H1 (cell line): ENCODE measurements at regions not wholly inside any gene's neighbourhood (a gene's known extent, or its start where the extent isn't known, plus 50 kb on each side); places are given as distances from the start of the nearest gene placed in this dataset.

Experiments used
- CTCF ChIA-PET: fragments of 300-600 bp; sonication (Branson Sonifier 250); formaldehyde crosslinking; loops from one replicate; lab custom pipeline; 2021; ENCODE audit not compliant: partially characterized antibody; lab: Charles Lee
- POLR2A ChIA-PET: fragments of 300-600 bp; sonication (Branson Sonifier 250); formaldehyde crosslinking; loops from one replicate; lab custom pipeline; 2021; ENCODE audit warnings: inconsistent platforms; ENCODE audit not compliant: partially characterized antibody; lab: Charles Lee
- DNase-seq, 2 experiments: peaks; one replicate each; pipeline versions ENCODE4 v3.0.0 to v3.0.0-alpha.2; 2010 to 2022; ENCODE audit warnings: low spot score in 2 of 2, low read depth in 1 of 2, mixed read lengths in 1 of 2
- FAIRE-seq: peaks from 2 replicates; lab custom pipeline; 2011; peaks lifted over from hg19 to GRCh38; lab: Jason Lieb, UNC
- H2AFZ ChIP-seq: 2 replicates; pipeline ENCODE4 v1.8.1; 2012; ENCODE audit warnings: low read length, inconsistent platforms
- H2AK5ac ChIP-seq: 2 replicates; pipeline ENCODE4 v1.6.1; 2013; ENCODE audit warnings: low read depth, low read length
- H2BK120ac ChIP-seq: replicated peaks from 2 replicates; pipeline ENCODE3; 2013; ENCODE audit warnings: low read depth, low read length, inconsistent platforms
- H2BK12ac ChIP-seq: 2 replicates; pipeline ENCODE4 v1.6.1; 2013; ENCODE audit warnings: low read depth, low read length
- H2BK15ac ChIP-seq: 2 replicates; pipeline ENCODE4 v1.6.1; 2013; ENCODE audit warnings: low read length
- H2BK20ac ChIP-seq: 2 replicates; pipeline ENCODE4 v1.6.1; 2013; ENCODE audit warnings: low read length
- H2BK5ac ChIP-seq: 2 replicates; pipeline ENCODE4 v1.6.1; 2013; ENCODE audit warnings: low read depth, low read length
- H3K14ac ChIP-seq: 2 replicates; pipeline ENCODE4 v1.6.1; 2013; ENCODE audit warnings: inconsistent platforms; ENCODE audit not compliant: insufficient read length
- H3K18ac ChIP-seq: 2 replicates; pipeline ENCODE4 v1.6.1; 2013; ENCODE audit warnings: low read length; ENCODE audit errors: extremely low read depth
- H3K23ac ChIP-seq: 2 replicates; pipeline ENCODE4 v1.6.1; 2013; ENCODE audit warnings: inconsistent platforms; ENCODE audit not compliant: insufficient read length
- H3K23me2 ChIP-seq: 2 replicates; pipeline ENCODE4 v1.6.1; 2013; ENCODE audit warnings: low read depth, low read length
- H3K27ac ChIP-seq: 2 replicates; pipeline ENCODE4 v1.6.1; 2011; ENCODE audit warnings: low read depth, low read length, inconsistent platforms
- H3K27me3 ChIP-seq, 4 experiments: replicated peaks in 1 of 4; 1 replicate in 1 of 4; 2 replicates in 3 of 4; pipeline versions ENCODE4 v1.6.1 to v1.8.1; 2011 to 2013; ENCODE audit warnings: low read length in 3 of 4, mild to moderate bottlenecking in 3 of 4, inconsistent platforms in 2 of 4, mixed read lengths in 2 of 4, moderate library complexity in 1 of 4; ENCODE audit not compliant: control insufficient read depth in 3 of 4, insufficient read depth in 3 of 4; ENCODE audit errors: extremely low read depth in 1 of 4
- H3K36me3 ChIP-seq, 4 experiments: 2 replicates each; pipeline versions ENCODE4 v1.6.1 to v1.8.1; 2011 to 2013; ENCODE audit warnings: mild to moderate bottlenecking in 4 of 4, low read length in 3 of 4, moderate library complexity in 2 of 4, control low read depth in 1 of 4, inconsistent platforms in 1 of 4; ENCODE audit not compliant: insufficient read depth in 4 of 4, control insufficient read depth in 2 of 4
- H3K4ac ChIP-seq: replicated peaks from 2 replicates; pipeline ENCODE3; 2013; ENCODE audit warnings: low read length, low read depth, mixed read lengths, inconsistent platforms; ENCODE audit not compliant: insufficient read length
- H3K4me1 ChIP-seq, 4 experiments: replicated peaks in 1 of 4; 1 replicate in 1 of 4; 2 replicates in 3 of 4; pipeline versions ENCODE4 v1.6.1 to v1.8.1; 2011 to 2013; ENCODE audit warnings: low read length in 3 of 4, inconsistent platforms in 2 of 4, mixed read lengths in 1 of 4; ENCODE audit not compliant: insufficient read depth in 4 of 4, control insufficient read depth in 3 of 4
- H3K4me2 ChIP-seq, 2 experiments: 2 replicates each; pipeline versions ENCODE4 v1.6.1 to v1.8.1; 2011 to 2013; ENCODE audit warnings: low read depth in 2 of 2, low read length in 2 of 2, control low read depth in 1 of 2, inconsistent platforms in 1 of 2, mild to moderate bottlenecking in 1 of 2; ENCODE audit not compliant: insufficient read depth in 1 of 2
- H3K4me3 ChIP-seq, 4 experiments: fragments of 200-600, 300-600 bp in 1 of 4; sonication (generic), shearing (Covaris generic), sonication (Bioruptor Twin) in 1 of 4; 2 replicates each; pipeline versions ENCODE4 v1.5.1 to v1.8.1; 2011 to 2016; ENCODE audit warnings: low read length in 4 of 4, low read depth in 3 of 4, control low read depth in 2 of 4, inconsistent platforms in 2 of 4, mild to moderate bottlenecking in 2 of 4, mixed read lengths in 1 of 4, moderate library complexity in 1 of 4; ENCODE audit not compliant: insufficient read depth in 2 of 4; ENCODE audit errors: extremely low read depth in 1 of 4
- H3K56ac ChIP-seq: replicated peaks from 2 replicates; pipeline ENCODE3; 2013; ENCODE audit warnings: low read depth, mild to moderate bottlenecking, mixed read lengths, low read length, inconsistent platforms; ENCODE audit not compliant: insufficient read length
- H3K79me1 ChIP-seq: 2 replicates; pipeline ENCODE4 v1.6.1; 2013; ENCODE audit warnings: low read depth, low read length, control low read depth
- H3K79me2 ChIP-seq, 2 experiments: 2 replicates each; pipeline versions ENCODE4 v1.6.1 to v1.8.1; 2012 to 2013; ENCODE audit warnings: low read length in 2 of 2, mild to moderate bottlenecking in 2 of 2, inconsistent platforms in 1 of 2; ENCODE audit not compliant: insufficient read depth in 2 of 2, control insufficient read depth in 1 of 2
- H3K9ac ChIP-seq, 4 experiments: replicated peaks in 1 of 4; 1 replicate in 1 of 4; 2 replicates in 3 of 4; pipeline versions ENCODE4 v1.6.1 to v1.8.1; 2011 to 2013; ENCODE audit warnings: low read depth in 3 of 4, low read length in 3 of 4, control low read depth in 2 of 4, mild to moderate bottlenecking in 2 of 4, moderate library complexity in 2 of 4, inconsistent platforms in 1 of 4; ENCODE audit errors: extremely low read depth in 1 of 4
- H3K9me3 ChIP-seq, 2 experiments: 2 replicates each; pipeline versions ENCODE4 v1.6.1 to v1.8.1; 2012 to 2013; ENCODE audit warnings: mild to moderate bottlenecking in 2 of 2, moderate library complexity in 2 of 2, control low read depth in 1 of 2, inconsistent platforms in 1 of 2, low read depth in 1 of 2, low read length in 1 of 2, mixed read lengths in 1 of 2; ENCODE audit not compliant: insufficient read depth in 2 of 2
- H4K20me1 ChIP-seq, 2 experiments: replicated peaks in 1 of 2; 2 replicates each; pipeline versions ENCODE3 to v1.8.1; 2011 to 2013; ENCODE audit warnings: inconsistent platforms in 2 of 2, low read length in 2 of 2, mild to moderate bottlenecking in 1 of 2; ENCODE audit not compliant: insufficient read depth in 2 of 2, control insufficient read depth in 1 of 2
- H4K5ac ChIP-seq: 2 replicates; pipeline ENCODE4 v1.6.1; 2013; ENCODE audit warnings: low read length, low read depth, mixed read lengths, inconsistent platforms; ENCODE audit not compliant: insufficient read length
- H4K8ac ChIP-seq: 2 replicates; pipeline ENCODE4 v1.8.0; 2013; ENCODE audit warnings: mild to moderate bottlenecking, moderate library complexity, low read length, inconsistent platforms; ENCODE audit not compliant: insufficient read depth; ENCODE audit errors: extremely low read depth
- H4K91ac ChIP-seq: replicated peaks from 2 replicates; pipeline ENCODE3; 2013; ENCODE audit warnings: low read length, mixed read lengths, inconsistent platforms; ENCODE audit not compliant: insufficient read length
- RBBP5 ChIP-seq: IDR thresholded peaks from 2 replicates; pipeline ENCODE4 v1.7.1; 2012; ENCODE audit warnings: low read depth, mild to moderate bottlenecking, inconsistent platforms, low read length, moderate library complexity, borderline replicate concordance
- RNF2 ChIP-seq: fragments of 200-900, 300-1000 bp; sonication (generic); IDR thresholded peaks from 2 replicates; pipeline ENCODE4 v1.7.1; 2016; ENCODE audit warnings: borderline replicate concordance, low read depth, mild to moderate bottlenecking, antibody characterized with exemption, low read length; ENCODE audit not compliant: poor library complexity, severe bottlenecking; ENCODE audit errors: missing control alignments
- SIN3A ChIP-seq, 2 experiments: IDR thresholded peaks in 1 of 2; conservative IDR thresholded peaks in 1 of 2; 2 replicates each; pipeline ENCODE4 v1.6.1; 2011 to 2012; ENCODE audit warnings: low read length in 2 of 2, improper control_type of control experiment in 1 of 2, low read depth in 1 of 2, mild to moderate bottlenecking in 1 of 2
- WGBS, 2 experiments: shearing (Covaris generic) in 1 of 2; methylation state at CpG; one replicate each; pipeline versions ENCODE4 v1.1.6 to v1.1.7; 2013 to 2015; ENCODE audit warnings: low lambda C conversion rate in 2 of 2, mixed read lengths in 2 of 2, inconsistent platforms in 1 of 2, low coverage in 1 of 2, missing lambda C conversion rate in 1 of 2; ENCODE audit not compliant: insufficient replicate concordance in 2 of 2, insufficient coverage in 1 of 2, insufficient read length in 1 of 2; ENCODE audit errors: extremely low coverage in 1 of 2, missing lambda C conversion rate in 1 of 2; 5-methylcytosine and 5-hydroxymethylcytosine counted together
- TF ChIP-seq, protein P1 (sequence below): IDR thresholded peaks from 2 replicates; pipeline ENCODE4 v1.6.1; 2011; ENCODE audit warnings: low read depth, mild to moderate bottlenecking, low read length; ENCODE audit not compliant: insufficient read depth

GRCh38 chr16:86222547-86222946 lies 287.8 kb upstream of the FOXF1 start:
- H2BK120ac ChIP-seq = no peak overlapping the region
- no peak overlapping the region for H3K56ac ChIP-seq
- H3K14ac ChIP-seq = no peak overlapping the region
- peaks cover 7% of the 10 kb centered on the region; the same call in 1 of the 2 replicates for H3K23me2 ChIP-seq
- no peaks in the 10 kb centered on the region for H3K79me2 ChIP-seq
- H3K4me2 ChIP-seq = no peak overlapping the region
- no peak overlapping the region for H3K18ac ChIP-seq
- no peak overlapping the region for H2BK5ac ChIP-seq
- H4K5ac ChIP-seq = no peak overlapping the region
- H2BK12ac ChIP-seq = no peak overlapping the region
- no peak overlapping the region for H4K91ac ChIP-seq
- no peak overlapping the region for H2BK15ac ChIP-seq
- H3K36me3 ChIP-seq = no peaks in the 10 kb centered on the region
- H2AK5ac ChIP-seq = no peak overlapping the region
- H3K27me3 ChIP-seq = no peaks in the 10 kb centered on the region; a peak in 2 of 7 replicates
- no peak overlapping the region for H2BK20ac ChIP-seq
- no peaks in the 10 kb centered on the region; a peak in 1 of 7 replicates for H3K4me1 ChIP-seq
- no peaks in the 10 kb centered on the region for H4K20me1 ChIP-seq
- 69% methylated on average over 13 of the region's 13 CpGs; no CpG with 5 or more reads in 1 of the 2 experiments for WGBS, 2 experiments
- H3K79me1 ChIP-seq = no peaks in the 10 kb centered on the region
- ChIA-PET CTCF (interaction anchor here (0.7 to 2.2 kb wide), 9 partner anchors 10 to 295 kb away, joined by 3 to 10 read pairs (median 4); no protein-coding TSS in a partner anchor), POLR2A (no interaction called here)
- FAIRE-seq (no peak), DNase-seq (no peak)
- no peak overlapping the region for H3K27ac ChIP-seq
- no peaks in the 10 kb centered on the region for H3K9me3 ChIP-seq
- H4K8ac ChIP-seq = no peak overlapping the region
- no peak overlapping the region for H3K23ac ChIP-seq
- no peak overlapping the region for H3K9ac ChIP-seq
- no peak overlapping the region for H3K4ac ChIP-seq
- H2AFZ ChIP-seq = no peak overlapping the region
- H3K4me3 ChIP-seq = no peak overlapping the region
- TF ChIP-seq RBBP5 (no peak), RNF2 (no peak), SIN3A (conservative IDR thresholded peaks at IDR 0.05 in 1 of 2, IDR thresholded peaks at IDR 0.05 in 1 of 2; ENCODE audit: low read depth in 1 of 2, low read length in 2 of 2) (no peak)
- TF ChIP-seq, protein P1, sequence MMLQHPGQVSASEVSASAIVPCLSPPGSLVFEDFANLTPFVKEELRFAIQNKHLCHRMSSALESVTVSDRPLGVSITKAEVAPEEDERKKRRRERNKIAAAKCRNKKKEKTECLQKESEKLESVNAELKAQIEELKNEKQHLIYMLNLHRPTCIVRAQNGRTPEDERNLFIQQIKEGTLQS = no peak
